ENCODE measurements at regions not wholly inside any gene's neighbourhood (a gene's known extent, or its start where the extent isn't known, plus 50 kb on each side); places are given as distances from the start of the nearest gene placed in this dataset.
"Not testable (repeated sequence)": the region's sequence is repeated elsewhere in the genome, so short reads cannot be mapped to it uniquely, and the experiment has no call there.

DNA sequence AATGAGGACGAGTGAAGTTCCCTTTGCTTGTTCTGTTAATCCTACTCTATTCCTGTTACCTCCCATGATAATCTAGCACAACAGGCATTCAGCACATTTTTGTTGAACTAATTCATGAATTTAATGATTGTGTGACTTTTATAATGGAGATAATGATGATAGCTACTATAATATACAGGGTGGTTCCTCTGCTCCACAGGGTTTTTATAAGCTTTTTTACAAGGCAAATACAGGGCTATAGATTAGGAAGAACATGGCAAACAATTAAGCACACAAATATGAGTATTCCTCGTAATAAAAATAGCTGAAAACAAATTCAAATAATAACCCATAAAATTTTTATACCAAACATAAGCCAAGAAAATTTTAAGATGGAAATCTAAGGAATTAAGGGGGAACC is 145.6 kb upstream of the TMTC1 start:
- DNase-seq = no peak

DNA sequence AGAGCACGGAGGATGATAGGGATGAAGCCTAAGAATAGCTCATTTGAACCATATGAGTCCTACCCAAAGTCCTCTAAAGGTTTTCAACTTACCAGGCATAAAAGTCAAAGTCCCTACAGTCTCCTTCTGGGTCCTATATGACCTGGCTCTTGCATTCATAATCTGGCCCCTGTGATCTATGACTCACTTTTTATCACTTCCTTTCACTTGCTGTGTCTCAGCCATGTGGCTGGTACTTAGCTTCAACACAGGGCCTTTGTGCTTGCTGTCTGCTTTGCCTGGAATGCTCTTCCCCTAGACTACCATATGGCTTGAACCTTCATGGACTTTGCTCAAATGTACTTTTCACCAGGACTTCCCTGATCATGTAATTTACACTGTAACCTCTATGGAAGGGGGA is 137.6 kb upstream of the TMTC1 start:
- no peak for DNase-seq

DNA sequence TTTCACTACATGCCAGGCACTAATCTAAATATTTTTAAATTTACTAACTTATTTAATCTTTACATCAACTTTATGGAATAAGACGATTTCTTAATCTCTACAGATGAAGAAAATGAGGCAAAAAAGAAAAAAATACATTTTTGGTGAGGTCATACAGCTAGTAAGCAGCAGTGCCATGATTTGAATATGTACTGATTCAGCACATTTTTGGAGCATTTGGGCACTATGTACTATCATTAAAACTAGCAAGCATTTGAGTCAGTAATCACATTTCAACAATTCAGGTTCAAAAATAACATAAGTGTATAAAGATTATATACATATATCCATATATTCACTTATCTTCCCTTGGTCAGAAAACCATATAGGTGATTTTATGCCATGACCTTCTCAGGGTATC is 124.4 kb upstream of the TMTC1 start:
- DNase-seq = no peak

DNA sequence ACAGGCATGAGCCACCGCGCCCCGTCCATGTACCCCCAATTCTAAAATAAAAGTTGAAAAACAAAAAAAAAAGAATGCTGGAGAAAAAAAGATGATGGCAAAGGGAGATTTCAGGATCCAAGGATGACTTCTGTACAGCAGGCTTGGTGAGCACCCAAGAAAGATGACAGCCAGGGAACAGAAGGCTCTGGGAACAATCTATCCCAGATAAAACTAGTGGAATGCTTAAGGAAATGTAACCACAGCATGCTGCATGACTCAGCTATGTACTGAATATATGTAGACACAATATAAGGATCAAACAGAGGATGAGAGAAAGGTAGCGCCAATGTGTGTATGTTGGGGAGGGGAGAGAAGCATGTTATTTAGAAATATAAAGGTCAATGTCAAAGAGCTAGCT is 123.7 kb upstream of the TMTC1 start:
- DNase-seq = no peak

DNA sequence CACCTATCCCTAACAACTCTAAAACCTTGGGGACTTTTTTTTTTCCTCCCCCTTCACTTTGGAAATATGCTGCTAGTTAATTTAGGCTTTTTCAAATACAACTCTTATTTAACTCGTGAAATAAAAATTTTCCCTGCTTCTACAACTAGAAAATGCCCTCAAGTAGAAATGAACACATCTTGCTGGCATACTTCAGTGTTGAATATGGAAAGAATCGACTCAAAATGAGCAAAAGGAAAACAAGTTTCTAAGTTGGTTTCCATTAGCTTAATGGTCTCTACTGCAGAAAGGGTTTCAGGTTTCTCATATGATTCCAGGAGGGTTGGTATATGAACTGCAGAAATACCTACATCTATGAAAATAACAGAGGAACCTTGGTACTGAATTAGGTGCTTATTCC is 118.3 kb upstream of the TMTC1 start:
- DNase-seq = no peak

DNA sequence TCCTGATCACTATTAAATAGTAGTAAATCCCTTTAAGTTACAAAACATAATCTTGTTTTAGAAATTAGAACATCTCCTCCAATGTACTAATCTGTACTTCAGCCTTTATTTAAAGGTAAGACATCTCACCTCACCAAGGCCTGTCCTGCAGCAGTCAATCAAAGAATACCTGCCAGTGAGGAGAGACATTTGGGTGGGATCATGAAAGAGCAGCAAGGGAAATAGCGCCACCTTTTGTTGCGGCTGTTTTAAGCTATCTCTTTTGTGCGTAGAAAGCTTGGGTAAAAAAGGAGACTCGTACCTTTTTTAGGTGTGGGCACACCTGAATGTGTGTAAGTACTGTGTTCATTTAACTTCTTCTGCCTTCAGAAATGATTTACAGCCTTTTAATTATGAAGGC is 117.8 kb upstream of the TMTC1 start:
- DNase-seq = no peak

DNA sequence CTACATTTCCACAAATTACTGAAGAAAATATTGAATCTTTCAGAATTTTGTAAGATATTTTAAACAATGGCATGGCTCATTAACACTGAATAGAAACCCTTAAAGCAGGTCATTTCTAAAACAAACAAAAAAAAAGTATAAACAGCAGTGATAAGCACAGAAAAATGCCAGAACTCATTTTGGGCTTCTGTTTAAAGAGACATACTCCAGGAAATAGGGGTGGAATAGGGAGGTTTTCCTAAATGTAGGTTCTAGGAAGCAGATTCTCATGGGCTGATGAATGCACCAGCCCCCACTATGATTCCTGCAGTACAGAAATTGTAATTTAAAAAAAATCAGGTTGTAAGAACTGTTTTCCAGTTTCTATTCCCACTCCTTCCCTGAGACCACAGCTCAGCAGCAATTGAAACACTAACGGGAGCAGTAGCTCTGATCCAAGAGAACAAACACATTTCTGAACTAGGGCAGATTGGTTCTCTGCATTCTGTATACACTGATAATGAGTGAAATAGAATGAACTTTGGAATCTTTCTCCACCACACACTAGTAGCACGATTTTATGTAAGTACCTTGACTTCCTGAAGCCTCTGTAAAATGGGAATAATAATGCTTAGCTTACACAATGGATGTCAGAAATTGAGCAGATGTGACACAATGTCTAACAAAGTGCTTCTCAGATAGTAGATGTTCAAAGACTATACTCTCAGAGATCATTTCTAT is 115.6 kb upstream of the TMTC1 start:
- no peak for DNase-seq

DNA sequence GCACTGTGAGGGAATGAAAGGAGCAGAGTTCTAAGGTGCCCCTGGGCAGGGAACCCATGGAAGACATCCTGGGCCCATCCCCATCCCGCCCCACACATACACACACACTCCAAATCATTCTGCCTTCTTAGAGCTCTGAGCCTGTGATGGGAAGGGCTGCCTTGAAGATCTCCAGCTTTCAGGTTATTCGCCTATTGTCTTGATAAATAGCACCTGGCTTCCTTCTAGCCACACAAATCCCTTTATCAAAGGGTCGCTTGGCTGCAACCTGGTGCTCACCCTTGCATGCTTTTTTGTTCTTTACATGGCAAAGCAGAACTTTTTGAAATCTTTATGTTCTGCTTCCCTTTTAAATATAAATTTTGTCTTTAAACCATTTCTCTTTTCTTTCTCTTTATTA is 112.2 kb upstream of the TMTC1 start:
- DNase-seq = no peak

DNA sequence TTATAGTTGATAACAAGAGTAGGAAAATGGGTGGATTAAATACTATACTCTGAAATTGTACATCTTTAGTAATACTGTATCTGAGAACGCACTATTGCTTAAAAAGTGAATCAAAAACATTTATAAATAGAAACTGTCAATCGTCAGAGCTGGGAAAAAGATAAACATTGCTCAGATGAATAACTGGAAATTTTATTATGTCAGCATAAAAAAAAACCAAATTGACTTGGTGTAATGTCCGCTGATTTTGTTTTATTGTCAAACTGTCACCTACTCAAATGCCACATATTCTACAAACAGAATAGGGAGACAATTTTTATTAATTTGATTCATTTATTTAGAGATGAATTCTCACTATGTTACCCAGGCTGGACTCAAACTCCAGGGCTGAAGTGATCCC is 109.3 kb upstream of the TMTC1 start:
- DNase-seq = no peak

DNA sequence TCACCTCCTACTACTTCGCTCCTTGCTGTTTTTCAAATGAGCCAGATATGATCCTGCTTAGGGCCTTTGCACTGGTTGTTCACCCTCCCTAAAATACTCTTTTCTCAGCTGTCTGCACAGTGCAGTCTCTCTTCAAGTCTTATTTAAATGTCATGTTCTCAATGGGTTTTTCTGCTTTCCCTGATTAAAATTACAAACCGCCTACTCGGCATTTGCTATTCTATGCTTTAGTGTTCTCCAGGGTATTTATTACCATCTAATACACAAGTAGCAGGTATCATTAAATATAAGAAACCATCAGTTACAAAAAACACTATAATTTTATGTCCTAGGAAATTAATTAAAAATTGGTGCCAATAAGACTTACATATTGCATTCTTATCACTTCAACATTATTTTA is 108.0 kb upstream of the TMTC1 start:
- DNase-seq = no peak

DNA sequence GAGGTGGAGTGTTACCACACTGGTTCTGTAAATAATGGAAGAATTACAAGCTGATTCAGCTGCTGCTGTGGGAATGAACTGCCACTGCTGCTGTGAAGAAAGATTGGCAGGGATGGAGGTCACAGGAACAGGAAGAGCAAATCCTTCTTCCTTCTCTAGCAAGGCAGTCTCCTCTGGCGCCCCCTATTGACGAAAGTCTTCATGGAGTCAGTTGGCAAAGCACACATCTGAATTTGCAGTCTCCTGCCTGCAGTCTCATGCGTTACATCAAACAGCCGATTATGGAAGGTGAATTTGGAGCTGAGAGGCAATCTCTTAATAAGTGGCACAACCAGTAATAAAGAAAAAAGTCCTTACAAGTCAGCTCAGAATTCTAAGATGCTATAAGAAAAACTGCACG is 106.0 kb upstream of the TMTC1 start:
- no peak for DNase-seq

DNA sequence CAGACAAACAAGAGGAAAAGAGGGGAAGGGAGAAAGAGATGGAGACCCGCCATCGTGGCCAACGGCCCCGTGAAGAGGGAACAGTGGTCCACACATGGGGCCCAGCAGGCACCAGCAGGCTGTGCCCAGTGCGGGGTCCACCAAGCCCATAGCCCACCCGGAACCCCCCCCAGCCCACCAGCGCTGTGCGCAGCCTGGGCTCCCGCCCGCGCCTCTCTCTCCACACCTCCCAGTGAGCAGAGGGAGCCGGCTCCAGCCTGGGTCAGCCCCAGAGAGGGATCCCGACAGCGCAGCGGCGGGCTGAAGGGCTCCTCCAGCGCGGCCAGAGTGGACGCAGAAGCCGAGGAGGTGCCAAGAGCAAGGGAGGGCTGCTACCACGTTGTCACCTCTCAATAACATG is 105.0 kb upstream of the TMTC1 start:
- DNase-seq = no peak

DNA sequence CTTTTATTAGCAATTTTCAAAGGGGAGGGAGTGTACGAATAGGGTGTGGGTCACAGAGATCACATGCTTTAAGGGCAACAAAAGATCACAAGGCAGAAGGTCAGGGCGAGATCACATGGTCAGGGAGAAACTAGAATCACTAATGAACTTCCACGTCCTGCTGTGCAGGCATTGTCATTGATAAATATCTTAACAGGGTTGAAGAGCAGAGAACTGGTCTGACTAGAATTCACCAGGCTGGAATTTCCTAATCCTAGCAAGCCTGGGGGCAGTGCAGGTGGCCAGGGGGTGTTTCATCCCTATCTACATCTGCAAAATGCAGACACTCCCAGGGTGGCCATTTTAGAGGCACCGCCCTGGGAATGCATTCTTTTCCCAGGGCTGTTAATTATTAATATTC is 101.2 kb upstream of the TMTC1 start:
- DNase-seq = not testable (repeated sequence)

DNA sequence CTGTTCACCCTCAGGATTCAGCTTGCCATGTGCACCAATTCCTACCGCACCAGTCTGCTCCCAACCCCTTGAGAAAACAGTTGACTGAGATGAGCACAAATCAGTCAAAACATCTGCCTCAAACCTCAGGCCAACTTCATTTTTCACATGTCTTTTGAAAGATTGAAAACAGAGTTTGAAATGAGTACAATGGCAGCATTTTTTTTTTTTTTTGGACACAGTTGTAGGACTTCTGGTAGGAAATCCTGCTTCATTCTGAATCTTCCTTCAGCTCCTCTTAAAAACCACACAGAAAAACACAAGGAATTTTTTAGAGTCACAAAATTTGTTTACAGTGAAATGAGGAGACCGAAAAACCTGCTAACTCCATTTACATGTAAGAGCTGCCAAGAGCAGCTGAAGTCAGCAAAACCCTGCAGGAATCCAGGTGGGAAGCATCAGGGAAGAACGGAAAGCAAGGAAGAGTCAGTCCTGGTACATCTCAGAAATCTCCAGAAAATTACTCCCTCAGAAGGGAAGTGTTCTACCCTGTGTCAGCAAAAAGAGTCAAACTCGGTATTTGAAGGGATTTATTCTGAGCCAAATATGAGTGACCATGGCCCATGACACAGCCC is 100.3 kb upstream of the TMTC1 start:
- DNase-seq = no peak

DNA sequence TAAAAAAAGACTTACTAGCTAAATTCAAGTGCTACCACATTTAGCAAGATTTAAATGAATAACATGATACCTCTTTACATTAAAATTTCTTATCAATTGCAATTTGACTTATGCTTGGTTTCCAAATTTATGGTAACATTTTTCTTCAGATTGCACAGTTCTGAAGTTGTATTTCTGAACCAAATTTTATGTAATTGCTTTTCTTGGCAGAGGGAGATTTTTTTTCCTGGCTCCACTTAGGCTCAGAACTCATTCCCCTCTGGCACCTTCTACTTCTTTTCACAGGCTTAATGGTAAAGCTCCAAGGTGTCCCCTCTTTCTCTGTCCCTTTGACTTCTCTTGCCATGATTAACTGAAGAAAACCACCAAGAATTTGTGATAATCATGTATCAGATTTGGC is 99.8 kb upstream of the TMTC1 start:
- no peak for DNase-seq

DNA sequence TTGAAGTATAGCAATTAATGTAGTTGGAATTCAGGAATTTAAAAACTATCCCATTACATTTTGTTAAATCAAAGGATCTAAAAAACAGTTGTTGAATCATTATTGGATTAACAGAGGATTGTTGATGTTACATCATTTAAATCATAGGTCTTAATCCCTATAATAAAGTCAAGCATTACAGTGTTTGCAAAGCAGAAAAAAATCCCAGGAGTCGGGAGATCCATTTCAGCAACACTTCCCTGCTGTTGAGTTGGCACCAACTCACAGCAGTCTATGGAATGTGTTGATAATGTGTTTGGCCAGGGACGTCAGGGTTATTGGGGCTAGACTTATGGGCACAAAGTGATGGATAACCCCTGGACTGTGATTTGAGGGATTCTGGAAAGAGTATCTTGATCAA is 99.1 kb upstream of the TMTC1 start:
- DNase-seq = no peak

DNA sequence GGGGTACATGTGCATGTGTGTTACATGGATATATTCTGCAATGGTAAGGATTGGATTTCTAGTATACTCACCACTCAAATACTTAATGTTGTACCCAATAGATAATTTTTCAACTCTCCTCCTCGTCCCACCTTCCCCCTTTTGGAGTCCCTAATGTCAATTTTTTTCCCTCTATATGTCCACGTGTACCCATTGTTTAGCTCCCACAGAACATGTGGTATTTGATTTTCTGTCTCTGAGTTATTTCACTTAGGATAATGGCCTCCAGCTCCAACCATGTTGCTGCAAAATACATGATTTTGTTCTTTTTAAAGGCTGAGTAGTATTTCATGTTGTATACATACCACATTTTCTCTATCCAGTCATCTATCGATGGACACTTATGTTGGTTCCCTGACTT is 97.2 kb upstream of the TMTC1 start:
- DNase-seq = no peak

DNA sequence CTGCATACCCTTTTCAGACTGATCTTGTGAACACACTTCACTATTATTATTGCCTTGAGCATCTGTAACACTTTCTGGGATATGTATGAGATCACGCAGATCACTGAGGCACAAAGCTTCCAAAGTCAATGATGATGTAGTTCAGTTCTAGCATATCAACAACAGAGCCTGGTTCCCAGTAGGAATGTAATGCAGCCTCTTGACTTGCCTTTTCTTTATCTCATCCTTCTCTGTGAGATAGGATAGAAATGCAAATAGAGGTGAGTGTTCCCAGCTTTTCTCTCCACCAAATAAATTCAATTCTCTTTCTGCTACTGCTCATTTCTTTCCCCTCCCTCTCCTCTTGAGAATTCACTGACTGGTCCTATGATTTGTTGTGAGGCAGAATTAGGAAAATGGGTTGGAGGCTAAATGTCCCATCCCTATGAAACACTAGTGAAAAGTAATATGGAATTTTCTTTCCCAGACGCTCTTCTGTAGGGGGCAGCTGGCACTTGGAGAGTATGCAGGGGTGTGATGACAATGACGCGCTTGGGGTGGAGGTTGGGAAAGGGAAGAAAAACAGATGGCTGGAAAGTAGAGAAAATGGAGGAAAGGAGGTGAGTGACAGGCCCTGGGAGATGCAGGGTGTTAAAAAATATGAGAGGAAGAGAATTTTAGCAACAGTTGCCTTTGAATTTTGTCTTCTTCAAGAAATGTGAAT is 96.0 kb upstream of the TMTC1 start:
- DNase-seq = no peak

DNA sequence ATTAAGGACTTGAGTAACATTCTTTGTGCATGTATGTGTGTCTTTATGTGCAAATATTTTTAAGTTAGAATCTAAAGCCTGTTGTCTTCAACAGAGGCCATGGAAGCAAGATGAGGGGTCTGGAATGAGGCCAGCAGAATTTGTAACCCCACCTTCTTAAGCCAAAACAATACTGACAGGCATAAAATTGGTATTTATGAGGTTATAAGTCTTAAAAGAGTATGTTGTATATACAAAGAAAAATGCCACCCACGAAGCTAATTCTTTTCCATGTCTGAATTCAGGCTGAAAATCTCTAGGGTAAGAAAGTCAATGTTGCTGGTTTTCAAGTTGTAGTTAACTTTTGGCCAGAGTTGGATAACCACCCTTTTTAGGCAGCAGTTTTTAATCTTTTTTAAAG is 86.2 kb upstream of the TMTC1 start:
- no peak for DNase-seq

DNA sequence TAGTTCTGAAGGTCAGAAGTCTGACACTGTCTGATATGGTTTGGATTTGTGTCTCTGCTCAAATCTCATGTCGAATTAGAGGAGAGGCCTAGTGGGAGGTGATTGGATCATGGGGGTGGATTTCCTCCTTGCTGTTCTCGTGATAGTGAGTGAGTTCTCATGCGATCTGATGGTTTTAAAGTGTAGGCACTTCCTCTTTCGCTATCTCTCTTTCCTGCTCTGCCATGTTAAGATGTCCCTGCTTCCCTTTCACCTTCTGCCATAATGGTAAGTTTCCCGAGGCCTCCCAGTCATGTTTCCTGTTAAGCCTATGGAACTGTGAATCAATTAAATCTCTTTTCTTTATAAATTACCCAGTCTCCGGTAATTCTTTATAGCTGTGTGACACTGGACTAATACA is 84.1 kb upstream of the TMTC1 start:
- no peak for DNase-seq

DNA sequence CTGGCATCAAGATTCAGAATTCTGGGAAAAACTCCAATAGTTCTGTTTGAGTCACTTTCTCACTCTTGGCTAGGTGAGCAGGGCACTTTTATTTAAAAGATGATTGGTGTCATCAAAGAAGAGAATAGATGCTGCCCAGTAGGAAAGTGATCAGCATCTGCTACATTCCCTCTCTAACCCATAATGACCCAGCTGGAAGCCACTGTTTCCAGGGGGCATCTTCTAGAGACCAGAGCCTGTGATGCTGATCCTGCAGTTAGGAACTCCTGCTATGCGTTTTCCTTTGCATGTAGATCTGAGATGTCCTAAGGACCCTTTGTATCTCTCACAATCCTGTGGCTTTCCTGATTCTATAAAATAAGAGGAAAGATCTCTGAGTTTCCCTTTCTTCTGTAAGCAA is 79.9 kb upstream of the TMTC1 start:
- no peak for DNase-seq

DNA sequence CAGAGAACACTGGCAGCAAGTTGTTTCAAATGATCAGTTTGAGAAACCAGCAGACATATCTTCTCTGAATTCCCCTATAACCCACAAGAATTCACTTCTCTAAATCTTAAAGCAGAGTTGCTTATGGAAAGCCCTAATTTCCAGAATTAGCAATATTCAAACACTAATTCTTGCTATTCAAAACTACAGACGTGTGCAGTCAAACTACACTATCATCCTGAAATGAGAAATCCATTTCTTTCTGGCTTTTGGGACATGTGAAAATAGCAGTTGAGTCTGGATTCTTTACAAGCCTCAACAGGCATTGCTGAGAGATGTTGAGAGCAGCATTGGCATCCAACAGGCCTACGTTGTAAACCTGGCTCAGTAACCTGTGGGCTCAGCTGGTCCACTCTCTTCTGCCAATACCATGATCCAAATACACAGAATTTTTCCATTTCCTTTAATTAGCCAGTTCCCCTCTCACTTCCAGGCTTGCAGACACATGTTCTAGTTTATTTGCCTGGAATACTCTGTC is 74.6 kb upstream of the TMTC1 start:
- no peak for DNase-seq

DNA sequence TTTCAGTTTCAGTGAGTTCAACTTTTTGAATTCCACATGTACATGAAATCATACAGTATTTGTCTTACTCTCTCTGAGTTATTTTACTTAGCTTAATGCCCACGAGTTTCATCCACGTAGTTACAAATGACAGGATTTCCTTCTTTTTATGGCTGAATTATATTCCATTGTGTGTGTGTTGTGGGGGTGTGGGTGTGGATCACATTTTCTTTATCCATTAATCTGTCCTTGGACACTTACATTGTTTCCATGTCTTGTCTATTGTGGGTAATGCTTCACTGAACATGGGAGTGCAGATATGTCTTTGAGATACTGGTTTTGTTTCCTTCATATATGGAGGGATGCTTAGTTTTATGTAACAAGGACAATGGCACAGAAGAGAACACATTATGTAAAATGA is 63.5 kb upstream of the TMTC1 start:
- DNase-seq = no peak

DNA sequence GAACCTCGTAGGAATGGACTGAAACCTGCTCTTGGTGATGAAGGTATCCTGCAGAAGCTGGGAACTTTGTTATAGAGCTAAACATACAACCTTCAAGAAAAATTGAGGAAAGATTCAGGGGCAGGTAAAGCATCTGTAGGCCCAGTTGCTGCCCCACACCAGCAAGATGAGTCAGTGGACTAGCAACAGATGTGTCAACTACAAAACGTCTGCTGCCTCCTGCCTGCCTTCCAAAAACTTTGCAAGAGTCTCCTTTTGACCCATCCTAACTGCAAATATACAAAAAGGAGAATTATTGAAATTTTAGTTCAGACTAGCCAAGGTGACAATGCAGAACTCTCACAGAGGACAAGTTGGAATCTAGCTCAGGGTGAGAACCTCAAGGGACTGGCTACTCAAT is 60.9 kb upstream of the TMTC1 start:
- DNase-seq = no peak
